ENCODE measurements at regions not wholly inside any gene's neighbourhood (a gene's known extent, or its start where the extent isn't known, plus 50 kb on each side); places are given as distances from the start of the nearest gene placed in this dataset.

DNA sequence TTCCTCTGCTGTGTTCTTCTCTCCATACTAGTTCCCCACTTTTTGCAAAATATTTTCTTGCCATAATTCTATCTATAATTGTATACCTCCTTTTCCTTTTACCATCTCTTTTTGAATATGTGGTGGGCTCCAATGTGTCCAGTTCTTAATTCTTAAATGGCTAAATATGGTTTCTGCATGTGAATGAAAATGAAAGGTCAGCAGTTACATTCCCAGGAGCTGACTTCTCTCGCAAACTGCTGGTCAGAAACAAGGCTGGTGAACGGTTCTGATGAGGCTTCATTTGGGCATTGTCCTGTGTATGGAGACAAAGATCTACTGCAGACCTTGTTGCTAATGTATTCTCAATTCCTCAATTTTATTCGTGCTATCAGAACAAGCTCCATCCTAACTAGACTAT, 309.2 kb downstream of the SNX13 start:
- TF ChIP-seq, protein P1, sequence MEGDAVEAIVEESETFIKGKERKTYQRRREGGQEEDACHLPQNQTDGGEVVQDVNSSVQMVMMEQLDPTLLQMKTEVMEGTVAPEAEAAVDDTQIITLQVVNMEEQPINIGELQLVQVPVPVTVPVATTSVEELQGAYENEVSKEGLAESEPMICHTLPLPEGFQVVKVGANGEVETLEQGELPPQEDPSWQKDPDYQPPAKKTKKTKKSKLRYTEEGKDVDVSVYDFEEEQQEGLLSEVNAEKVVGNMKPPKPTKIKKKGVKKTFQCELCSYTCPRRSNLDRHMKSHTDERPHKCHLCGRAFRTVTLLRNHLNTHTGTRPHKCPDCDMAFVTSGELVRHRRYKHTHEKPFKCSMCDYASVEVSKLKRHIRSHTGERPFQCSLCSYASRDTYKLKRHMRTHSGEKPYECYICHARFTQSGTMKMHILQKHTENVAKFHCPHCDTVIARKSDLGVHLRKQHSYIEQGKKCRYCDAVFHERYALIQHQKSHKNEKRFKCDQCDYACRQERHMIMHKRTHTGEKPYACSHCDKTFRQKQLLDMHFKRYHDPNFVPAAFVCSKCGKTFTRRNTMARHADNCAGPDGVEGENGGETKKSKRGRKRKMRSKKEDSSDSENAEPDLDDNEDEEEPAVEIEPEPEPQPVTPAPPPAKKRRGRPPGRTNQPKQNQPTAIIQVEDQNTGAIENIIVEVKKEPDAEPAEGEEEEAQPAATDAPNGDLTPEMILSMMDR (IDR thresholded peaks at IDR 0.05), result no peak
- TF ChIP-seq POLR2A (IDR thresholded peaks at IDR 0.05), result no peak
